Liver (tissue), 3 donors: ENCODE measurements at regions not wholly inside any gene's neighbourhood (a gene's known extent, or its start where the extent isn't known, plus 50 kb on each side); places are given as distances from the start of the nearest gene placed in this dataset.

Source experiments
- HNF4G ChIP-seq: IDR thresholded peaks from 2 replicates; pipeline ENCODE4 v1.6.1; 2016; ENCODE audit warnings: antibody characterized with exemption
- RAD21 ChIP-seq, 2 donors: IDR thresholded peaks; 2 replicates each; pipeline ENCODE4 v1.6.1; 2016; ENCODE audit warnings: antibody characterized with exemption in 2 of 2, mild to moderate bottlenecking in 2 of 2
- TF ChIP-seq, protein P1 (sequence below): fragments of 150-350 bp; IDR thresholded peaks from 2 replicates; pipeline ENCODE4 v1.5.1; 2017; ENCODE audit warnings: improper control_type of control experiment, low read depth, low read length; ENCODE audit not compliant: missing input control
- TF ChIP-seq, protein P2 (sequence below): IDR thresholded peaks from 2 replicates; pipeline ENCODE4 v1.6.1; 2016; ENCODE audit warnings: antibody characterized with exemption, mild to moderate bottlenecking
- donor health status: healthy.
- donor health status: healthy.

GRCh38 chr18:31267823-31268481 is 50.0 kb upstream of the DSG1 start:
- TF ChIP-seq, protein P1, sequence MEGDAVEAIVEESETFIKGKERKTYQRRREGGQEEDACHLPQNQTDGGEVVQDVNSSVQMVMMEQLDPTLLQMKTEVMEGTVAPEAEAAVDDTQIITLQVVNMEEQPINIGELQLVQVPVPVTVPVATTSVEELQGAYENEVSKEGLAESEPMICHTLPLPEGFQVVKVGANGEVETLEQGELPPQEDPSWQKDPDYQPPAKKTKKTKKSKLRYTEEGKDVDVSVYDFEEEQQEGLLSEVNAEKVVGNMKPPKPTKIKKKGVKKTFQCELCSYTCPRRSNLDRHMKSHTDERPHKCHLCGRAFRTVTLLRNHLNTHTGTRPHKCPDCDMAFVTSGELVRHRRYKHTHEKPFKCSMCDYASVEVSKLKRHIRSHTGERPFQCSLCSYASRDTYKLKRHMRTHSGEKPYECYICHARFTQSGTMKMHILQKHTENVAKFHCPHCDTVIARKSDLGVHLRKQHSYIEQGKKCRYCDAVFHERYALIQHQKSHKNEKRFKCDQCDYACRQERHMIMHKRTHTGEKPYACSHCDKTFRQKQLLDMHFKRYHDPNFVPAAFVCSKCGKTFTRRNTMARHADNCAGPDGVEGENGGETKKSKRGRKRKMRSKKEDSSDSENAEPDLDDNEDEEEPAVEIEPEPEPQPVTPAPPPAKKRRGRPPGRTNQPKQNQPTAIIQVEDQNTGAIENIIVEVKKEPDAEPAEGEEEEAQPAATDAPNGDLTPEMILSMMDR, result no peak
- TF ChIP-seq HNF4G (no peak), RAD21 (IDR thresholded peaks at IDR 0.05) (no peak)
- TF ChIP-seq, protein P2, sequence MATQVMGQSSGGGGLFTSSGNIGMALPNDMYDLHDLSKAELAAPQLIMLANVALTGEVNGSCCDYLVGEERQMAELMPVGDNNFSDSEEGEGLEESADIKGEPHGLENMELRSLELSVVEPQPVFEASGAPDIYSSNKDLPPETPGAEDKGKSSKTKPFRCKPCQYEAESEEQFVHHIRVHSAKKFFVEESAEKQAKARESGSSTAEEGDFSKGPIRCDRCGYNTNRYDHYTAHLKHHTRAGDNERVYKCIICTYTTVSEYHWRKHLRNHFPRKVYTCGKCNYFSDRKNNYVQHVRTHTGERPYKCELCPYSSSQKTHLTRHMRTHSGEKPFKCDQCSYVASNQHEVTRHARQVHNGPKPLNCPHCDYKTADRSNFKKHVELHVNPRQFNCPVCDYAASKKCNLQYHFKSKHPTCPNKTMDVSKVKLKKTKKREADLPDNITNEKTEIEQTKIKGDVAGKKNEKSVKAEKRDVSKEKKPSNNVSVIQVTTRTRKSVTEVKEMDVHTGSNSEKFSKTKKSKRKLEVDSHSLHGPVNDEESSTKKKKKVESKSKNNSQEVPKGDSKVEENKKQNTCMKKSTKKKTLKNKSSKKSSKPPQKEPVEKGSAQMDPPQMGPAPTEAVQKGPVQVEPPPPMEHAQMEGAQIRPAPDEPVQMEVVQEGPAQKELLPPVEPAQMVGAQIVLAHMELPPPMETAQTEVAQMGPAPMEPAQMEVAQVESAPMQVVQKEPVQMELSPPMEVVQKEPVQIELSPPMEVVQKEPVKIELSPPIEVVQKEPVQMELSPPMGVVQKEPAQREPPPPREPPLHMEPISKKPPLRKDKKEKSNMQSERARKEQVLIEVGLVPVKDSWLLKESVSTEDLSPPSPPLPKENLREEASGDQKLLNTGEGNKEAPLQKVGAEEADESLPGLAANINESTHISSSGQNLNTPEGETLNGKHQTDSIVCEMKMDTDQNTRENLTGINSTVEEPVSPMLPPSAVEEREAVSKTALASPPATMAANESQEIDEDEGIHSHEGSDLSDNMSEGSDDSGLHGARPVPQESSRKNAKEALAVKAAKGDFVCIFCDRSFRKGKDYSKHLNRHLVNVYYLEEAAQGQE, result no peak
